Osteoblast (primary cell): ENCODE measurements at regions not wholly inside any gene's neighbourhood (a gene's known extent, or its start where the extent isn't known, plus 50 kb on each side); places are given as distances from the start of the nearest gene placed in this dataset.

Source experiments
- DNase-seq: peaks from one replicate; pipeline ENCODE4 v3.0.0; 2011; ENCODE audit warnings: low spot score, mixed read lengths; ENCODE audit not compliant: insufficient read length; ENCODE audit errors: missing footprints
- H2AFZ ChIP-seq: 2 replicates; pipeline ENCODE4 v1.6.0; 2011; ENCODE audit warnings: mild to moderate bottlenecking, low read length
- H3K27ac ChIP-seq: 2 replicates; pipeline ENCODE4 v1.5.1; 2011; ENCODE audit warnings: mild to moderate bottlenecking, low read depth, low read length, moderate library complexity
- H3K27me3 ChIP-seq: 2 replicates; pipeline ENCODE4 v1.6.0; 2012; ENCODE audit warnings: mild to moderate bottlenecking, control low read depth, inconsistent platforms, low read length, moderate library complexity; ENCODE audit not compliant: insufficient read depth
- H3K36me3 ChIP-seq: 2 replicates; pipeline ENCODE4 v1.5.1; 2011; ENCODE audit warnings: mild to moderate bottlenecking, low read length, control low read depth, moderate library complexity; ENCODE audit not compliant: insufficient read depth
- H3K4me1 ChIP-seq: 2 replicates; pipeline ENCODE4 v1.5.1; 2011; ENCODE audit warnings: mild to moderate bottlenecking, low read length, control low read depth, moderate library complexity; ENCODE audit not compliant: insufficient read depth
- H3K4me2 ChIP-seq: 2 replicates; pipeline ENCODE4 v1.6.0; 2011; ENCODE audit warnings: mild to moderate bottlenecking, low read length; ENCODE audit not compliant: insufficient read depth
- H3K4me3 ChIP-seq: fragments of 200-600 bp; sonication (generic); 3 replicates; pipeline ENCODE4 v1.5.1; 2012; ENCODE audit warnings: mild to moderate bottlenecking, low read length, inconsistent platforms; ENCODE audit not compliant: insufficient read depth
- H3K79me2 ChIP-seq: 2 replicates; pipeline ENCODE4 v1.6.0; 2012; ENCODE audit warnings: mild to moderate bottlenecking, low read length, control low read depth, inconsistent platforms; ENCODE audit not compliant: insufficient read depth
- H3K9me3 ChIP-seq: 2 replicates; pipeline ENCODE4 v1.5.1; 2011; ENCODE audit warnings: low read depth, low read length, control low read depth
- H4K20me1 ChIP-seq: 2 replicates; pipeline ENCODE4 v1.6.0; 2012; ENCODE audit warnings: mild to moderate bottlenecking, low read length, control low read depth; ENCODE audit not compliant: insufficient read depth
- TF ChIP-seq, protein P1 (sequence below): IDR thresholded peaks from 2 replicates; pipeline ENCODE4 v1.5.1; 2011; ENCODE audit warnings: mild to moderate bottlenecking, low read depth, low read length, moderate library complexity; ENCODE audit errors: extremely low read depth

DNA sequence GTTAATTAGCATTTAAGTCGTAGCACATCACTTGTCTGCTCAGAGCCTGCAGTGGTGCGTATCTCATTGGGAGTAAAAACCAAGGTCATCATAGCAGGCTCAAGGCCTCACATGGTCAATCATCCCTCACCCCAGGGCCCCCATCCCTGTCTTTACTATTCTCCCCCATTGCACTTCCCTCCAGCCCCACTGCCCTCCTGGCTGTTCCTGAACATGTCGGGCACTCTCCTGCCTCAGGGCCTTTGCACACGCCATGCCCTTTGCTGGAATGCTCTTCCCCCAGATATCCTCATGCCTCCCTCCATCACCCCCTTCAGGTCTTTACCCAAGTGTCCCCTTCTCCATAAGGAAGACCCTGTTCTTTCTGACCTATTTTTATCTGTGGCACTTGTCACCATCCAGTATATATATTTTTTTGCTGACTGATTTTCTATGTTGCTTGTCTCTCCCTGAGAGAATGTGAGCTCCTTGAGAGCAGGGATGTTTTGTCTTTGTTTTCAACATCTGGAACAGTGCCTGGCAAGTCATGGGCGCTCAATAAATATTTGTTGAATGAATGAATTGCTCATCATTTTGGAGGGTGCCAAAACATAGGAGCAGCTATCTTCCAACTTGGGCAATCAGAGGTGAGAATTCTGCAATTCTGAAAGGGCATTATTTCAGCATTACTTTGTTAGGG lies 74.1 kb upstream of the POU3F1 start:
- Histone ChIP-seq H3K36me3 (no peaks in the 10 kb centered on the region), H3K4me2 (no peak overlapping the region), H3K9me3 (no peaks in the 10 kb centered on the region), H3K27ac (no peak overlapping the region), H3K4me3 (no peak overlapping the region), H3K79me2 (no peaks in the 10 kb centered on the region), H2AFZ (no peak overlapping the region), H3K4me1 (no peaks in the 10 kb centered on the region), H3K27me3 (no peaks in the 10 kb centered on the region), H4K20me1 (no peaks in the 10 kb centered on the region)
- DNase-seq = peak; percentile 82
- TF ChIP-seq, protein P1, sequence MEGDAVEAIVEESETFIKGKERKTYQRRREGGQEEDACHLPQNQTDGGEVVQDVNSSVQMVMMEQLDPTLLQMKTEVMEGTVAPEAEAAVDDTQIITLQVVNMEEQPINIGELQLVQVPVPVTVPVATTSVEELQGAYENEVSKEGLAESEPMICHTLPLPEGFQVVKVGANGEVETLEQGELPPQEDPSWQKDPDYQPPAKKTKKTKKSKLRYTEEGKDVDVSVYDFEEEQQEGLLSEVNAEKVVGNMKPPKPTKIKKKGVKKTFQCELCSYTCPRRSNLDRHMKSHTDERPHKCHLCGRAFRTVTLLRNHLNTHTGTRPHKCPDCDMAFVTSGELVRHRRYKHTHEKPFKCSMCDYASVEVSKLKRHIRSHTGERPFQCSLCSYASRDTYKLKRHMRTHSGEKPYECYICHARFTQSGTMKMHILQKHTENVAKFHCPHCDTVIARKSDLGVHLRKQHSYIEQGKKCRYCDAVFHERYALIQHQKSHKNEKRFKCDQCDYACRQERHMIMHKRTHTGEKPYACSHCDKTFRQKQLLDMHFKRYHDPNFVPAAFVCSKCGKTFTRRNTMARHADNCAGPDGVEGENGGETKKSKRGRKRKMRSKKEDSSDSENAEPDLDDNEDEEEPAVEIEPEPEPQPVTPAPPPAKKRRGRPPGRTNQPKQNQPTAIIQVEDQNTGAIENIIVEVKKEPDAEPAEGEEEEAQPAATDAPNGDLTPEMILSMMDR = no peak

DNA sequence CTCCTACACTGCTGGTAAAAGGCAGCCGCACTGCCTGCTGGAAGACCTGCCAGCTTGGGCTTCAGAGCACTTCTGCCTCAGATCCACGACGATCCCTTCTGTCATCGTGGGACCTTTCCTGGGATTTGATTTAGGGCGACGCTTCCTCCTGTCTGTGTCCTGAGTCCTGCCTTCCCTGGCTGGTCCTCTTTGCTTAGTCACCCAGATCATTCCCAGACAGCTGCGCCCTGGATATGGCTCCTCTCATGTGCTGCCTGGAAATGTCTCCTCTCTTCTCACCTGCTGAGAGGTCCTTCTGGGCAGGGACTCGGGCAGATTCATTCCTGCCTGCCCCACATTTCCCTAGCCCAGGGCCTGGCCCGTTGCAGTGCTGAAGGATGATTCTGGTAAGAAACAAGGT lies 72.4 kb upstream of the POU3F1 start:
- Histone ChIP-seq H3K36me3 (no peaks in the 10 kb centered on the region), H3K4me1 (peaks cover 9% of the 10 kb centered on the region), H3K9me3 (no peaks in the 10 kb centered on the region), H4K20me1 (no peaks in the 10 kb centered on the region), H3K27ac (no peak overlapping the region), H3K27me3 (no peaks in the 10 kb centered on the region), H3K4me2 (no peak overlapping the region), H3K4me3 (no peak overlapping the region), H2AFZ (no peak overlapping the region), H3K79me2 (no peaks in the 10 kb centered on the region)
- TF ChIP-seq, protein P1 = no peak
- no peak for DNase-seq

DNA sequence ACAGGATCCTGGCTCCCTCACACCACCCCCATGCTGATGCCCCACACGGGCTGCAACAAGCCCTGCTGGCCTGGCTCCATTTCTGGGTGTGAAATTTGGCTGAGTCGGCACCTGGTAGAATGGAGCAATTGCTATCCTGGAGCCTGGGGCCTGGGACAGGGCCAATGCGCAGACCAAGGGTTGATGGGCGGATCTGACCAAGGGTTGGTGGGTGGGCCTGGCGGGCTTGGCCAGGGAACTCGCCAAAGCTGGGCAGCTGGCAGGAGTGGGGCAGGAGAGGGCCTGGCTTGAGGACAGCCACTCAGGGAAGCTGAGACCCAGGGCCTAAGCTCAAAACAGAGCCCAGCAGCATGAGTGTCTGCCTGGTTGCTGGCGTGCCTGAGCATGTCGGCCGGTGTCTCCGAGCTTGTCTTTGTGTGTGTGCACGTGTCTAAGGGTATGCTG lies 70.9 kb upstream of the POU3F1 start:
- Histone ChIP-seq H3K79me2 (no peaks in the 10 kb centered on the region), H4K20me1 (no peaks in the 10 kb centered on the region), H2AFZ (no peak overlapping the region), H3K4me3 (no peak overlapping the region), H3K4me2 (no peak overlapping the region), H3K4me1 (peaks cover 9% of the 10 kb centered on the region), H3K27me3 (no peaks in the 10 kb centered on the region), H3K36me3 (no peaks in the 10 kb centered on the region), H3K27ac (no peak overlapping the region), H3K9me3 (no peaks in the 10 kb centered on the region)
- no peak for DNase-seq
- TF ChIP-seq, protein P1 = no peak

DNA sequence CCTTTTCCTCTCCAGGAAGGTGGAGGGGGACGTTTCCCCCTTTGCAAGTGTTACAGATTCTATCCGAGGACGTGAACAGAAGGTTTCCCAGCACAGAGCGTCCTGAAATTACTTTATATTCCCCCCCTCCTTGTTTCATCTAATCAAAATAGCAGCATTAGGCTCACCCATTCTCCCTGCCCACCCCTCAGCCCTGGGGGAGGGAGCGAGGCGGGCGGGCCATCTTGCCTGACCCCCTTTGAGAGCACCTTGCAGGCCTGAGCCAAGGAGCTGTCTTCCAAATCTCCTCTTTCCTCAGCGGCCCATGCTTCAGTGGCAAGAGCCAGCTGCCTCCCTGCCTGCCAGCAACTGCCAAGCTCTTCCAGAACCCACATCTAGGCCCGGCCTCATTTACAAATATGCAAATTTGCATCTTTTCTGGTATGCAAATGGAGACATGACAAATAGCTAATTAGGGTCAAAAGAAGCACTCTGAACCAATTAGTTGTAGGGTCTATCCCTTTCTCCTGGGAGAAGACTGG lies 69.1 kb upstream of the POU3F1 start:
- no peak overlapping the region for H3K27ac ChIP-seq
- DNase-seq = no peak
- H3K4me1 ChIP-seq = peaks cover 9% of the 10 kb centered on the region
- H3K36me3 ChIP-seq = no peaks in the 10 kb centered on the region
- no peaks in the 10 kb centered on the region for H3K27me3 ChIP-seq
- H3K9me3 ChIP-seq = no peaks in the 10 kb centered on the region
- H3K79me2 ChIP-seq = no peaks in the 10 kb centered on the region
- H2AFZ ChIP-seq = no peak overlapping the region
- no peaks in the 10 kb centered on the region for H4K20me1 ChIP-seq
- no peak overlapping the region for H3K4me2 ChIP-seq
- no peak overlapping the region for H3K4me3 ChIP-seq
- TF ChIP-seq, protein P1 = no peak
